ENCODE measurements at regions not wholly inside any gene's neighbourhood (a gene's known extent, or its start where the extent isn't known, plus 50 kb on each side); places are given as distances from the start of the nearest gene placed in this dataset.

- ChIA-PET CTCF (no interaction called here), POLR2A (no interaction called here)
- no peak overlapping the region for H3K27ac Mint-ChIP-seq
- DNase-seq = no peak
- no peak overlapping the region for H3K4me3 Mint-ChIP-seq
- peaks cover 11% of the 10 kb centered on the region for H3K9me3 Mint-ChIP-seq
- H3K27me3 Mint-ChIP-seq = no peaks in the 10 kb centered on the region
- no peaks in the 10 kb centered on the region for H3K4me1 Mint-ChIP-seq
- H3K36me3 Mint-ChIP-seq (ENCODE audit: low read depth) = no peaks in the 10 kb centered on the region
Measured at GRCh38 chr18:28485918-28486317, 309.0 kb upstream of the CDH2 start.

GRCh38 chr18:28485210-28485801, 308.4 kb upstream of the CDH2 start:
- Mint-ChIP-seq H3K27me3 (no peaks in the 10 kb centered on the region), H3K4me3 (no peak overlapping the region), H3K9me3 (peaks cover 14% of the 10 kb centered on the region), H3K27ac (no peak overlapping the region), H3K4me1 (no peaks in the 10 kb centered on the region), H3K36me3 (ENCODE audit: low read depth) (no peaks in the 10 kb centered on the region)
- ChIA-PET POLR2A (no interaction called here), CTCF (no interaction called here)
- DNase-seq = no peak

GRCh38 chr18:28478531-28478930, 301.6 kb upstream of the CDH2 start:
- Mint-ChIP-seq H3K36me3 (ENCODE audit: low read depth) (no peaks in the 10 kb centered on the region), H3K4me1 (no peaks in the 10 kb centered on the region), H3K4me3 (no peak overlapping the region), H3K27ac (no peak overlapping the region), H3K27me3 (no peaks in the 10 kb centered on the region), H3K9me3 (peaks cover 17% of the 10 kb centered on the region)
- POLR2A ChIA-PET = no interaction called here
- no peak for DNase-seq
- CTCF ChIA-PET = no interaction called here

- Mint-ChIP-seq H3K27ac (no peak overlapping the region), H3K9me3 (peaks cover 17% of the 10 kb centered on the region), H3K4me3 (no peak overlapping the region), H3K4me1 (no peaks in the 10 kb centered on the region), H3K27me3 (no peaks in the 10 kb centered on the region), H3K36me3 (ENCODE audit: low read depth) (no peaks in the 10 kb centered on the region)
- no peak for DNase-seq
- ChIA-PET CTCF (no interaction called here), POLR2A (no interaction called here)
Measured at GRCh38 chr18:28476302-28476701, 299.4 kb upstream of the CDH2 start.

- H3K4me1 Mint-ChIP-seq = no peaks in the 10 kb centered on the region
- H3K27me3 Mint-ChIP-seq = no peaks in the 10 kb centered on the region
- ChIA-PET POLR2A (no interaction called here), CTCF (interaction anchor here (0.7 kb wide), 1 partner anchor 36 kb away, joined by 3 read pairs; no protein-coding TSS in a partner anchor)
- H3K36me3 Mint-ChIP-seq (ENCODE audit: low read depth) = no peaks in the 10 kb centered on the region
- H3K27ac Mint-ChIP-seq = no peak overlapping the region
- DNase-seq = no peak
- H3K4me3 Mint-ChIP-seq = no peak overlapping the region
- peaks cover 10% of the 10 kb centered on the region for H3K9me3 Mint-ChIP-seq
Measured at GRCh38 chr18:28469946-28470345, 293.0 kb upstream of the CDH2 start.

GRCh38 chr18:28468901-28469300, 292.0 kb upstream of the CDH2 start:
- ChIA-PET CTCF (no interaction called here), POLR2A (no interaction called here)
- no peaks in the 10 kb centered on the region for H3K4me1 Mint-ChIP-seq
- H3K27me3 Mint-ChIP-seq = no peaks in the 10 kb centered on the region
- H3K36me3 Mint-ChIP-seq (ENCODE audit: low read depth) = no peaks in the 10 kb centered on the region
- peaks cover 6% of the 10 kb centered on the region for H3K9me3 Mint-ChIP-seq
- no peak overlapping the region for H3K4me3 Mint-ChIP-seq
- DNase-seq = no peak
- H3K27ac Mint-ChIP-seq = no peak overlapping the region

- DNase-seq = no peak
- Mint-ChIP-seq H3K36me3 (ENCODE audit: low read depth) (no peaks in the 10 kb centered on the region), H3K9me3 (no peaks in the 10 kb centered on the region), H3K27me3 (no peaks in the 10 kb centered on the region), H3K4me1 (no peaks in the 10 kb centered on the region), H3K4me3 (no peak overlapping the region), H3K27ac (no peak overlapping the region)
- ChIA-PET CTCF (no interaction called here), POLR2A (no interaction called here)
Measured at GRCh38 chr18:28466204-28466603, 289.3 kb upstream of the CDH2 start.

- Mint-ChIP-seq H3K36me3 (ENCODE audit: low read depth) (no peaks in the 10 kb centered on the region), H3K9me3 (no peaks in the 10 kb centered on the region), H3K27me3 (no peaks in the 10 kb centered on the region), H3K27ac (no peak overlapping the region), H3K4me1 (no peaks in the 10 kb centered on the region), H3K4me3 (no peak overlapping the region)
- DNase-seq = no peak
- POLR2A ChIA-PET = no interaction called here
- CTCF ChIA-PET = no interaction called here
Measured at GRCh38 chr18:28459587-28459986, 282.7 kb upstream of the CDH2 start.

- Mint-ChIP-seq H3K9me3 (no peaks in the 10 kb centered on the region), H3K36me3 (ENCODE audit: low read depth) (no peaks in the 10 kb centered on the region), H3K4me3 (no peak overlapping the region), H3K27me3 (no peaks in the 10 kb centered on the region), H3K4me1 (no peaks in the 10 kb centered on the region), H3K27ac (no peak overlapping the region)
- POLR2A ChIA-PET = no interaction called here
- no peak for DNase-seq
- CTCF ChIA-PET = no interaction called here
Measured at GRCh38 chr18:28458751-28459150, 281.8 kb upstream of the CDH2 start.

- DNase-seq = no peak
- ChIA-PET POLR2A (no interaction called here), CTCF (no interaction called here)
- Mint-ChIP-seq H3K27me3 (no peaks in the 10 kb centered on the region), H3K36me3 (ENCODE audit: low read depth) (no peaks in the 10 kb centered on the region), H3K9me3 (no peaks in the 10 kb centered on the region), H3K27ac (no peak overlapping the region), H3K4me3 (no peak overlapping the region), H3K4me1 (no peaks in the 10 kb centered on the region)
Measured at GRCh38 chr18:28457784-28458183, 280.9 kb upstream of the CDH2 start.

- no peaks in the 10 kb centered on the region for H3K9me3 Mint-ChIP-seq
- H3K4me3 Mint-ChIP-seq = no peak overlapping the region
- no peak overlapping the region for H3K27ac Mint-ChIP-seq
- DNase-seq = no peak
- CTCF ChIA-PET = no interaction called here
- POLR2A ChIA-PET = no interaction called here
- no peaks in the 10 kb centered on the region for H3K36me3 Mint-ChIP-seq (ENCODE audit: low read depth)
- H3K27me3 Mint-ChIP-seq = no peaks in the 10 kb centered on the region
- no peaks in the 10 kb centered on the region for H3K4me1 Mint-ChIP-seq
Measured at GRCh38 chr18:28455971-28456370, 279.0 kb upstream of the CDH2 start.

GRCh38 chr18:28439870-28440269, 262.9 kb upstream of the CDH2 start:
- ChIA-PET POLR2A (no interaction called here), CTCF (no interaction called here)
- DNase-seq = no peak
- Mint-ChIP-seq H3K36me3 (ENCODE audit: low read depth) (no peaks in the 10 kb centered on the region), H3K27me3 (no peaks in the 10 kb centered on the region), H3K4me3 (no peak overlapping the region), H3K27ac (no peak overlapping the region), H3K9me3 (peaks cover 6% of the 10 kb centered on the region), H3K4me1 (no peaks in the 10 kb centered on the region)

GRCh38 chr18:28438381-28438780, 261.5 kb upstream of the CDH2 start:
- H3K27ac Mint-ChIP-seq = no peak overlapping the region
- H3K36me3 Mint-ChIP-seq (ENCODE audit: low read depth) = no peaks in the 10 kb centered on the region
- ChIA-PET CTCF (no interaction called here), POLR2A (no interaction called here)
- no peak for DNase-seq
- H3K4me3 Mint-ChIP-seq = no peak overlapping the region
- peaks cover 9% of the 10 kb centered on the region for H3K9me3 Mint-ChIP-seq
- no peaks in the 10 kb centered on the region for H3K4me1 Mint-ChIP-seq
- no peaks in the 10 kb centered on the region for H3K27me3 Mint-ChIP-seq

- no peaks in the 10 kb centered on the region for H3K36me3 Mint-ChIP-seq (ENCODE audit: low read depth)
- H3K4me3 Mint-ChIP-seq = no peak overlapping the region
- no peak for DNase-seq
- no peaks in the 10 kb centered on the region for H3K4me1 Mint-ChIP-seq
- no peaks in the 10 kb centered on the region for H3K27me3 Mint-ChIP-seq
- H3K27ac Mint-ChIP-seq = no peak overlapping the region
- H3K9me3 Mint-ChIP-seq = peaks cover 6% of the 10 kb centered on the region
- ChIA-PET POLR2A (no interaction called here), CTCF (no interaction called here)
Measured at GRCh38 chr18:28432339-28432738, 255.4 kb upstream of the CDH2 start.

All from activated CD4-positive, alpha-beta T cell treated with anti-CD3 and anti-CD28 coated beads, Interleukin-2, amount 10 ng/mL, durations not matched to agents 7 days and 5 days (primary cell).